ENCODE measurements at regions not wholly inside any gene's neighbourhood (a gene's known extent, or its start where the extent isn't known, plus 50 kb on each side); places are given as distances from the start of the nearest gene placed in this dataset.

- H3F3A ChIP-seq (ENCODE audit: insufficient read depth), result no peaks in the 10 kb centered on the region; the same call in 1 of the 2 replicates
- 0 out of 2 replicates have a peak, but pooled peaks cover 10% of the 10 kb centered on the region for H3K79me2 ChIP-seq (ENCODE audit: insufficient read depth)
- no peak for TF ChIP-seq EZH2phosphoT487 (IDR thresholded peaks at IDR 0.05; ENCODE audit: insufficient read depth, low read depth)
- no peak for TF ChIP-seq EZH2 (IDR thresholded peaks at IDR 0.05; ENCODE audit: insufficient read depth, poor library complexity, severe bottlenecking)
- 64 to 75% methylated on average over 10 of the region's 10 CpGs for WGBS, 2 experiments (ENCODE audit: low coverage in 1 of 2, low lambda C conversion rate in 2 of 2, missing lambda C conversion rate in 2 of 2)
- in situ Hi-C loops (cut with MboI), result no loop called here
- H3K9me2 ChIP-seq (ENCODE audit: insufficient read depth), result no peaks in the 10 kb centered on the region
- H3K27ac ChIP-seq, result no peak overlapping the region
- DNase-seq, result no peak
- no peak overlapping the region for H3K4me3 ChIP-seq
- H2AFZ ChIP-seq, result no peak overlapping the region
- peaks cover 3% of the 10 kb centered on the region; the same call in 1 of the 2 replicates for H3K36me3 ChIP-seq (ENCODE audit: low read depth)
- H3K9ac ChIP-seq, result no peak overlapping the region
- H4K20me1 ChIP-seq (ENCODE audit: insufficient read depth), result no peaks in the 10 kb centered on the region
- no peaks in the 10 kb centered on the region for H3K9me3 ChIP-seq (ENCODE audit: low read depth)
- H3K27me3 ChIP-seq (replicated peaks; ENCODE audit: insufficient read depth), result no peaks in the 10 kb centered on the region
- no peaks in the 10 kb centered on the region for H3K4me1 ChIP-seq (ENCODE audit: insufficient read depth)
- H3K4me2 ChIP-seq (ENCODE audit: unreplicated experiment), result no peak overlapping the region
Observed at GRCh38 chr14:101027291-101027690, 123.8 kb upstream of the RTL1 start.

GRCh38 chr14:101027966-101028365, 124.4 kb upstream of the RTL1 start:
- 73 to 85% methylated on average over 5 of the region's 5 CpGs for WGBS, 2 experiments (ENCODE audit: low coverage in 1 of 2, low lambda C conversion rate in 2 of 2, missing lambda C conversion rate in 2 of 2)
- Histone ChIP-seq H3K9me3 (ENCODE audit: low read depth) (no peaks in the 10 kb centered on the region), H3K27me3 (replicated peaks; ENCODE audit: insufficient read depth) (no peaks in the 10 kb centered on the region), H3K79me2 (ENCODE audit: insufficient read depth) (0 out of 2 replicates have a peak, but pooled peaks cover 10% of the 10 kb centered on the region), H3F3A (ENCODE audit: insufficient read depth) (peaks cover 5% of the 10 kb centered on the region; the same call in 1 of the 2 replicates), H3K9ac (no peak overlapping the region), H3K4me2 (ENCODE audit: unreplicated experiment) (no peak overlapping the region), H4K20me1 (ENCODE audit: insufficient read depth) (no peaks in the 10 kb centered on the region), H3K4me3 (no peak overlapping the region), H3K4me1 (ENCODE audit: insufficient read depth) (no peaks in the 10 kb centered on the region), H2AFZ (no peak overlapping the region), H3K36me3 (ENCODE audit: low read depth) (peaks cover 3% of the 10 kb centered on the region; the same call in 1 of the 2 replicates), H3K27ac (no peak overlapping the region), H3K9me2 (ENCODE audit: insufficient read depth) (no peaks in the 10 kb centered on the region)
- DNase-seq, result no peak
- in situ Hi-C loops (cut with MboI), result no loop called here
- TF ChIP-seq EZH2phosphoT487 (IDR thresholded peaks at IDR 0.05; ENCODE audit: insufficient read depth, low read depth) (no peak), EZH2 (IDR thresholded peaks at IDR 0.05; ENCODE audit: insufficient read depth, poor library complexity, severe bottlenecking) (no peak)

DNA sequence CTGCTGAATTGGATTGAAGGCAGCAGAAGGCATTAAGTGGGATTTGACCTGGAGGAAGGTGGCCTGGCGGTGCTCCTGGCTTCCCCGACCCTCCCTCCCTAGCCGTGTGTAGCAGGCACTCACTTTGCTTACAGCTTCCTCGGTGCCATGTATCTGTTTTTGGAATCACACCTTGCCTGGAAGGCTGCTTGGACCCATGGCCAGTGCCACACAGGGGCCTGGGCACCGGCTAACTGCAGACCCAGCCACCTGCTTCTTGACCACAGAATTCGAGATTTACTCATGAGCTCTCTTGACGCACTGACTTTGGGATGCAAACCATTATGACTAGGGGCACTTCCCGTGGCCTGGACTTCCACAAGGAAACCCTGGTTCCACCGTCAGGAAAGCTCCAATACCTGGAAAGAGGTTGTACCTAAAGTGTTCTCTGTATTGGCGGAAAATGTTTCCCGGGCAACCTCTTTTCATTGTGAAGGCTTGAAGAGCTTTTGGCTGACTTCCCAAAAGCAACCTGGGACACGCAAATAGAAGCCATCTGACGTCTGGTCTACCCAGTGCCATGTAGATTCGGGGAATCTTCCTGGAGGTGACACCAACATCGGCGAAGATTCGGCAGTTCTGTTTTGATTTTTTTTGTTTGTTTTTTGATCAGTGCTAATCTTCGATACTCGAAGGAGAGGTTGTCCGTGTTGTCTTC, 125.6 kb upstream of the RTL1 start:
- Histone ChIP-seq H3K27ac (no peak overlapping the region), H3K4me3 (no peak overlapping the region), H3K9ac (no peak overlapping the region), H3F3A (ENCODE audit: insufficient read depth) (peaks cover 5% of the 10 kb centered on the region; the same call in 1 of the 2 replicates), H3K9me2 (ENCODE audit: insufficient read depth) (no peaks in the 10 kb centered on the region), H3K27me3 (replicated peaks; ENCODE audit: insufficient read depth) (no peaks in the 10 kb centered on the region), H3K9me3 (ENCODE audit: low read depth) (no peaks in the 10 kb centered on the region), H4K20me1 (ENCODE audit: insufficient read depth) (no peaks in the 10 kb centered on the region), H2AFZ (no peak overlapping the region), H3K79me2 (ENCODE audit: insufficient read depth) (0 out of 2 replicates have a peak, but pooled peaks cover 9% of the 10 kb centered on the region), H3K4me1 (ENCODE audit: insufficient read depth) (no peaks in the 10 kb centered on the region), H3K4me2 (ENCODE audit: unreplicated experiment) (no peak overlapping the region), H3K36me3 (ENCODE audit: low read depth) (peaks cover 3% of the 10 kb centered on the region; the same call in 1 of the 2 replicates)
- TF ChIP-seq EZH2phosphoT487 (IDR thresholded peaks at IDR 0.05; ENCODE audit: insufficient read depth, low read depth) (no peak), EZH2 (IDR thresholded peaks at IDR 0.05; ENCODE audit: insufficient read depth, poor library complexity, severe bottlenecking) (no peak)
- in situ Hi-C loops (cut with MboI), result no loop called here
- DNase-seq, result no peak
- WGBS, 2 experiments (ENCODE audit: low coverage in 1 of 2, low lambda C conversion rate in 2 of 2, missing lambda C conversion rate in 2 of 2), result 71 to 74% methylated on average over 20 of the region's 20 CpGs

DNA sequence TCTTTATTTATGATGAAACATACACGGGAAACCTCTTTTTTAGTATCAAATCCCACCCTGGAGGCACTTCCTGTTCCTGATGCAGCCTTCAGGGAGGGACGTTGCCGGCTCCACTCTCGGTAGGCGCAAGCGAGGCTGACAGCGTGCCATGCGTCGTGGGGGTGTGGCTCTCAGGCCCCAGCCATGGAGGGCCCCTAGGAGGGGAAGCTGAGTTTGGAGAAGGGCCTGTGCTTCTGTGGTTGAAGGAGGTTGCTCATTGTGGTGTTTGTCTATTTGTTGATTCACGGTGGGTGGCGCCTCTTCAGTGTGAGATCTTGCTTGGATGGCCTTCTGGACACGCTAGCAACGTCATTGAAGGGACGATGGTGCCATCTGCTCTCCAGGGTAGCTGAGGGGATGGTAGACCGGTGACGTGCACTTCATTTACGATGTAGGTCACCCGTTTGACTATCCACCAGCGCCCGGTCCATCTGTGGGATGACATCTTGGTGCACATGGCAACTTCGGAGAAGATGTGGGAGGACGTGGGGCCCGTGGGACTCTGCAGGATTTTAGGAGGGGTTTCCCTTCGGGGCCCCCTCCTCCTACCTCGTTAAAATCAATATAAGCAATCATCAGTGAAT, 126.3 kb upstream of the RTL1 start:
- in situ Hi-C loops (cut with MboI), result no loop called here
- Histone ChIP-seq H3K27ac (no peak overlapping the region), H2AFZ (no peak overlapping the region), H3K27me3 (replicated peaks; ENCODE audit: insufficient read depth) (no peaks in the 10 kb centered on the region), H3K9me3 (ENCODE audit: low read depth) (no peaks in the 10 kb centered on the region), H3K36me3 (ENCODE audit: low read depth) (peaks cover 3% of the 10 kb centered on the region; the same call in 1 of the 2 replicates), H3K4me1 (ENCODE audit: insufficient read depth) (no peaks in the 10 kb centered on the region), H4K20me1 (ENCODE audit: insufficient read depth) (no peaks in the 10 kb centered on the region), H3K79me2 (ENCODE audit: insufficient read depth) (0 out of 2 replicates have a peak, but pooled peaks cover 5% of the 10 kb centered on the region), H3K4me3 (no peak overlapping the region), H3K4me2 (ENCODE audit: unreplicated experiment) (no peak overlapping the region), H3K9ac (no peak overlapping the region), H3K9me2 (ENCODE audit: insufficient read depth) (no peaks in the 10 kb centered on the region), H3F3A (ENCODE audit: insufficient read depth) (peaks cover 5% of the 10 kb centered on the region; the same call in 1 of the 2 replicates)
- 69% methylated on average over 25 of the region's 25 CpGs for WGBS, 2 experiments (ENCODE audit: low coverage in 1 of 2, low lambda C conversion rate in 2 of 2, missing lambda C conversion rate in 2 of 2)
- DNase-seq, result no peak
- TF ChIP-seq EZH2phosphoT487 (IDR thresholded peaks at IDR 0.05; ENCODE audit: insufficient read depth, low read depth), result no peak
- TF ChIP-seq EZH2 (IDR thresholded peaks at IDR 0.05; ENCODE audit: insufficient read depth, poor library complexity, severe bottlenecking), result no peak
